ENCODE measurements at regions not wholly inside any gene's neighbourhood (a gene's known extent, or its start where the extent isn't known, plus 50 kb on each side); places are given as distances from the start of the nearest gene placed in this dataset.

- no peak for TF ChIP-seq EZH2 (IDR thresholded peaks at IDR 0.05; ENCODE audit: low read depth, unreplicated experiment)
- TF ChIP-seq CTCF (conservative IDR thresholded peaks at IDR 0.05; ENCODE audit: low read depth in 2 of 2), result no peak
- no peak for TF ChIP-seq EZH2phosphoT487 (IDR thresholded peaks at IDR 0.05; ENCODE audit: unreplicated experiment)
- no peak for TF ChIP-seq REST (IDR thresholded peaks at IDR 0.05; ENCODE audit: unreplicated experiment)
Measured at GRCh38 chr13:104766319-104766718, 1700.1 kb upstream of the SLC10A2 start.

Measured in GM23338 (cell line).